HG02610 (cell line): ENCODE measurements at regions not wholly inside any gene's neighbourhood (a gene's known extent, or its start where the extent isn't known, plus 50 kb on each side); places are given as distances from the start of the nearest gene placed in this dataset.

Experiments
- ATAC-seq: cut with Tn5 transposase; IDR thresholded peaks from one replicate; pipeline ENCODE4 v1.9.1; 2021; ENCODE audit warnings: mild to moderate bottlenecking, moderate library complexity; ENCODE audit not compliant: unreplicated experiment

- ATAC-seq = no peak
Measured at GRCh38 chr16:89042711-89043551, 50.7 kb upstream of the ACSF3 start.

GRCh38 chr16:89043636-89044417, 49.8 kb upstream of the ACSF3 start:
- no peak for ATAC-seq
